GM23338 (cell line): ENCODE measurements at regions not wholly inside any gene's neighbourhood (a gene's known extent, or its start where the extent isn't known, plus 50 kb on each side); places are given as distances from the start of the nearest gene placed in this dataset.

Experiments
- ATAC-seq: fragments of 200-7000 bp; cut with Tn5 transposase; 3 replicates; pipeline ENCODE4 v1.9.1; 2020
- DNase-seq: peaks from one replicate; pipeline ENCODE4 v3.0.0-alpha.2; 2015; ENCODE audit warnings: low spot score
- H2AFZ ChIP-seq: fragments of 200-600 bp; sonication (generic); 2 replicates; pipeline ENCODE4 v1.8.0; 2016; ENCODE audit warnings: antibody characterized with exemption, mild to moderate bottlenecking, moderate library complexity
- H3F3A ChIP-seq: fragments of 200-600 bp; sonication (generic); replicated peaks from 2 replicates; pipeline ENCODE4 v1.8.0; 2017; ENCODE audit warnings: antibody characterized with exemption, mixed run types, low read depth
- H3K27ac ChIP-seq: fragments of 200-600 bp; sonication (generic); 2 replicates; pipeline ENCODE4 v1.6.1; 2016; ENCODE audit warnings: low read depth
- H3K27me3 ChIP-seq: fragments of 200-600 bp; sonication (generic); 2 replicates; pipeline ENCODE4 v1.8.0; 2016; ENCODE audit warnings: mild to moderate bottlenecking, mixed run types, moderate library complexity; ENCODE audit not compliant: insufficient read depth
- H3K36me3 ChIP-seq: fragments of 200-600 bp; sonication (generic); 2 replicates; pipeline ENCODE4 v1.8.0; 2016; ENCODE audit warnings: mild to moderate bottlenecking; ENCODE audit not compliant: insufficient read depth
- H3K4me1 ChIP-seq: fragments of 200-600 bp; sonication (generic); 2 replicates; pipeline ENCODE4 v1.8.0; 2016; ENCODE audit warnings: mild to moderate bottlenecking, moderate library complexity; ENCODE audit not compliant: insufficient read depth
- H3K4me2 ChIP-seq: fragments of 200-600 bp; sonication (generic); 2 replicates; pipeline ENCODE4 v1.7.1; 2017; ENCODE audit warnings: mixed run types
- H3K4me3 ChIP-seq: fragments of 200-600 bp; sonication (generic); 2 replicates; pipeline ENCODE4 v1.6.1; 2016; ENCODE audit warnings: mixed run types
- H3K79me2 ChIP-seq: fragments of 200-600 bp; sonication (generic); replicated peaks from 2 replicates; pipeline ENCODE4 v1.8.0; 2017; ENCODE audit warnings: mild to moderate bottlenecking; ENCODE audit not compliant: insufficient read depth
- H3K9me2 ChIP-seq: fragments of 200-600 bp; sonication (generic); 2 replicates; pipeline ENCODE4 v1.8.0; 2017; ENCODE audit not compliant: insufficient read depth
- H4K20me1 ChIP-seq: fragments of 200-600 bp; sonication (generic); replicated peaks from 2 replicates; pipeline ENCODE4 v1.8.0; 2017; ENCODE audit warnings: mild to moderate bottlenecking; ENCODE audit not compliant: insufficient read depth
- H3K27ac Mint-ChIP-seq: 2 replicates; pipeline ENCODE4 v1.8.0; 2020; ENCODE audit warnings: inconsistent platforms, mild to moderate bottlenecking, moderate library complexity, mixed read lengths
- H3K27me3 Mint-ChIP-seq: 3 replicates; pipeline ENCODE4 v1.8.0; 2022; ENCODE audit warnings: low read depth, mild to moderate bottlenecking, moderate library complexity, mixed read lengths, inconsistent platforms; ENCODE audit not compliant: insufficient read depth, poor library complexity
- H3K36me3 Mint-ChIP-seq: 3 replicates; pipeline ENCODE4 v1.8.0; 2021; ENCODE audit warnings: low read depth, mild to moderate bottlenecking, inconsistent platforms, moderate library complexity, mixed read lengths
- H3K4me1 Mint-ChIP-seq: 3 replicates; pipeline ENCODE4 v1.8.0; 2020; ENCODE audit warnings: mild to moderate bottlenecking, inconsistent platforms, mixed read lengths
- H3K4me3 Mint-ChIP-seq: 3 replicates; pipeline ENCODE4 v1.8.0; 2021; ENCODE audit warnings: moderate library complexity, mild to moderate bottlenecking, inconsistent platforms, mixed read lengths
- H3K9me3 Mint-ChIP-seq: 3 replicates; pipeline ENCODE4 v1.8.0; 2020; ENCODE audit warnings: moderate library complexity, mild to moderate bottlenecking, inconsistent platforms, mixed read lengths
- CREB1 ChIP-seq: fragments of 250-450 bp; sonication (Bioruptor Pico); IDR thresholded peaks from 2 replicates; pipeline ENCODE4 v1.5.0; 2020; ENCODE audit warnings: low read depth, mild to moderate bottlenecking, moderate library complexity
- CTCF ChIP-seq, 2 experiments: fragments of 200-600 bp in 1 of 2; sonication (generic) in 1 of 2; conservative IDR thresholded peaks; 2 replicates each; pipeline versions ENCODE4 v1.5.1 to v1.6.1; 2016 to 2017; ENCODE audit warnings: antibody characterized with exemption in 2 of 2, low read depth in 2 of 2, mild to moderate bottlenecking in 2 of 2, moderate library complexity in 1 of 2
- ETS1 ChIP-seq: IDR thresholded peaks from 2 replicates; pipeline ENCODE4 v1.6.1; 2016; ENCODE audit warnings: antibody characterized with exemption
- EZH2 ChIP-seq: fragments of 200-600 bp; sonication (generic); IDR thresholded peaks from one replicate; pipeline ENCODE4 v1.8.0; 2017; ENCODE audit warnings: antibody characterized with exemption, mild to moderate bottlenecking, low read depth; ENCODE audit not compliant: unreplicated experiment
- EZH2phosphoT487 ChIP-seq: fragments of 200-600 bp; sonication (generic); IDR thresholded peaks from one replicate; pipeline ENCODE4 v1.8.1; 2018; ENCODE audit warnings: antibody characterized with exemption; ENCODE audit not compliant: unreplicated experiment
- JUNB ChIP-seq: IDR thresholded peaks from one replicate; pipeline ENCODE4 v1.6.1; 2016; ENCODE audit warnings: antibody characterized with exemption; ENCODE audit not compliant: unreplicated experiment
- NANOG ChIP-seq: IDR thresholded peaks from 2 replicates; pipeline ENCODE4 v1.6.1; 2016; ENCODE audit warnings: antibody characterized with exemption, borderline replicate concordance
- POLR2AphosphoS5 ChIP-seq: IDR thresholded peaks from 2 replicates; pipeline ENCODE4 v1.6.1; 2016; ENCODE audit warnings: antibody characterized with exemption, low read depth
- REST ChIP-seq: IDR thresholded peaks from one replicate; pipeline ENCODE4 v1.6.1; 2018; ENCODE audit warnings: antibody characterized with exemption; ENCODE audit not compliant: unreplicated experiment
- STAT1 ChIP-seq: IDR thresholded peaks from one replicate; pipeline ENCODE4 v1.6.1; 2016; ENCODE audit warnings: antibody characterized with exemption; ENCODE audit not compliant: unreplicated experiment
- ZNF114 ChIP-seq: fragments of 250-450 bp; sonication (Bioruptor Pico); IDR thresholded peaks from 2 replicates; pipeline ENCODE4 v1.5.0; 2020; ENCODE audit warnings: mild to moderate bottlenecking, moderate library complexity
- ZNF331 ChIP-seq: fragments of 250-450 bp; sonication (Bioruptor Pico); IDR thresholded peaks from 2 replicates; pipeline ENCODE4 v1.5.0; 2020; ENCODE audit warnings: low read depth, mild to moderate bottlenecking, moderate library complexity
- ZNF462 ChIP-seq: fragments of 250-450 bp; sonication (Bioruptor Pico); IDR thresholded peaks from 2 replicates; pipeline ENCODE4 v1.5.0; 2020; ENCODE audit warnings: mild to moderate bottlenecking, moderate library complexity

- H3K36me3 ChIP-seq: no peaks in the 10 kb centered on the region
- no peaks in the 10 kb centered on the region for H3K27me3 ChIP-seq
- Mint-ChIP-seq H3K27ac (no peak overlapping the region), H3K4me3 (no peak overlapping the region), H3K27me3 (peaks cover 7% of the 10 kb centered on the region), H3K9me3 (no peaks in the 10 kb centered on the region), H3K4me1 (peaks cover 2% of the 10 kb centered on the region; the same call in 1 of the 3 replicates), H3K36me3 (no peaks in the 10 kb centered on the region)
- H4K20me1 ChIP-seq: no peaks in the 10 kb centered on the region
- TF ChIP-seq POLR2AphosphoS5 (no peak), CTCF (conservative IDR thresholded peaks at IDR 0.05; ENCODE audit: low read depth in 2 of 2) (no peak), EZH2 (no peak), ZNF114 (CRISPR knock-in tag) (no peak), EZH2phosphoT487 (no peak), ZNF331 (CRISPR knock-in tag) (no peak), STAT1 (no peak), REST (no peak), JUNB (no peak), ETS1 (no peak), NANOG (no peak), CREB1 (CRISPR knock-in tag) (no peak), ZNF462 (CRISPR knock-in tag) (no peak)
- no peaks in the 10 kb centered on the region for H3K79me2 ChIP-seq
- no peaks in the 10 kb centered on the region for H3K9me2 ChIP-seq
- DNase-seq (no peak), ATAC-seq (no peak)
- H3K27ac ChIP-seq: no peak overlapping the region
- H3F3A ChIP-seq: no peaks in the 10 kb centered on the region
- H3K4me1 ChIP-seq: 0 out of 2 replicates have a peak, but pooled peaks cover 3% of the 10 kb centered on the region
- H2AFZ ChIP-seq: no peak overlapping the region
- H3K4me2 ChIP-seq: no peak overlapping the region
- H3K4me3 ChIP-seq: no peak overlapping the region
Measured at GRCh38 chr10:123575105-123575504, 91.0 kb upstream of the GPR26 start.
